HG02642 (cell line): ENCODE measurements at regions not wholly inside any gene's neighbourhood (a gene's known extent, or its start where the extent isn't known, plus 50 kb on each side); places are given as distances from the start of the nearest gene placed in this dataset.
"Not testable (repeated sequence)": the region's sequence is repeated elsewhere in the genome, so short reads cannot be mapped to it uniquely, and the experiment has no call there.

Source experiments
- ATAC-seq: cut with Tn5 transposase; IDR thresholded peaks from one replicate; pipeline ENCODE4 v1.9.1; 2021; ENCODE audit warnings: mild to moderate bottlenecking; ENCODE audit not compliant: unreplicated experiment, poor library complexity

DNA sequence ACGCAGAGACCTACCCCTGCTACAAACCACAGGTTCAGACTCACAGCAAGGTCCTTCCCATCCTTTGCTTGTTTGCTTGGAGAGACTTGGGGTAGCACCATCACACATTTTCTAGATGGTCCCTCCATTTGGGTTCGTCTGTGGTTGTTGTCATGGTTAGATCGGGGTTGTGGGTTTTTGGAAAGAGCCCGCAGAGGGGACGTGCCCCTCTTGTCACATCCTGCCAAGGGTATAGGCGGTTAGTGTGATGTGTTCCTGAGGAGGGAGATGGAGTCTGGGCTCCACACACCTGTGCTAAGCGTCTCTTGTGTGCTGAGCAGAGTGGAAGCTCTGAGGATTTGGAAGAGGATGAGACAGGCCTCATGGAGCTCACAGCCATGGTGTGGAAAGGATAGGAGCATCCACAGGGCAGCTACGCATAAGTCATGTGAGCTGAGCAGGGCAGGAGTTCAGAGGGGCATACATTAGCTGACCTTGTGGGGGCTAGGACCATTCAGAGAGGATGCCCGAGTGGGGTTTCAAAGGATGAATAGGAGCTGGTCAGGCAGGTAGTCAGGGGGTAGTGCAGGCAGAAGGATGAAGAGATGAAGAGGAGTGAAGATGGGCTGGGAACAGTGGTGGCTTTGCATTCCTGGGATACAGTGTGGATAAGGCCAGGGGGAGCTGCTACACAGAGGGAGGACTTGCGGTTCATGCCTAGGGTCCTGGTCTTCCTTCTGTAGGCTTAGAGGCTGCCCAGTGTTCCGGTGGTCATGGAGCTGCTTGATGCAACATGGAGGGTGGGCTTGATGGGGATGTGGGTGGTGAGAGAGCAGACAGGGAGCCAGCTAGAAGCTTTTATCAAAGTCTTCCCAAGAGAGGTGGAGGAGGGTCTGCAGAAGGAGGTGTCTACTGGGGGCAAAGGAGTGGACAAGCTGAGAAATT is 62.9 kb downstream of the ACKR3 start:
- ATAC-seq: no peak

DNA sequence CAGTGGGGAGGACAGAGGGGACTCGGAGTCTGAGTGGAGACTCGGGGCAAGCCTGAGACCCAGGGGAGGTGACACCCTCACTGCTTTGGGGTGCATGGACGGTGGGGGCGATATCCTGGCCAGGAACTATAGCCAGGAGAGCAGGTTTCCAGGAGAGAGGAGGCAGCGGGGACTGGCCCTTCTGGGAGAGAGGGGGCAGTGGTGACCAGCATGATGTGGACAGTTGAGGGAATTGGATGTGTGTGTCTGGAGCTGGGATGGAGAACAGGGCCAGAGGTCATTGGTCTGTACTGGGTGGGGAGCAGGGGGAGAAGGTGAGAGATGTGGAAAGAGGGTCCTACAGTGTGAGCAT is 63.6 kb downstream of the ACKR3 start:
- ATAC-seq: no peak

DNA sequence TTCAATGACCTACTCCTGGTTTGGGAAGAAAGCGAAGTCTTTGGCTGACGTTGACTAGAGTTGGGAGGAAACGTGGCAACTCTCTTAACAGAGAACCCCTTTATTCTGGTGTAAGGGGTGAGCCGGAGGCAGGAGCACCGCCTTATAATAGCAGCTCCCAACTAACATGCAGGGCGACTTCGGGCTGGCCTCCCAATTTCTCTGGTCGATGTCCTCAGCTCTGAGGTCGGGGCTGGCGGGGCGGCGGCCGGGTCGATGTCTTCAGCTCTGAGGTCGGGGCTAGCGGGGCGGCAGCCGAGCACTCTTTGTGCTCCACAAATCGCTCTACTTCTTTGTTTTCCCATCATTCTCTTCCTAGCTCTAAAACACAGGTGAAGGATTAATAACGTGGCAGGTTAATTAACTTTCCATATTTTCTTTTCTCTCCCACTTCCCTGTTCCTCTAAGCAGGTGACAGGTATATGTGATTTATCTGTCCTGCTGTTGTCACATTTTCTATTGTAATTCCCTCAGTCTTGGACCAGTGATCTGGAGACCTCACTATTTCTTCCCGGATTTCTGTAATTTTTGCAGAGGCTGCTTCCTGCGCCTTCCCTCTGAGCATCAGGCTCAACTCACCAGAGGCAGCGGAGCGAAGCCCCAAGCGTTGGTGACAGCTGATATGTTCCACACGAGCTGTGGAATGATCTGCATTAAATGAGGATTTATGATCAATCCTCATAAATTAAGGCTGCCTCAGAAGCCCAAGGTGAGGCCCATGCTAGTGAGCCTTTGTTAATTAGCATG is 64.3 kb downstream of the ACKR3 start:
- ATAC-seq: no peak

DNA sequence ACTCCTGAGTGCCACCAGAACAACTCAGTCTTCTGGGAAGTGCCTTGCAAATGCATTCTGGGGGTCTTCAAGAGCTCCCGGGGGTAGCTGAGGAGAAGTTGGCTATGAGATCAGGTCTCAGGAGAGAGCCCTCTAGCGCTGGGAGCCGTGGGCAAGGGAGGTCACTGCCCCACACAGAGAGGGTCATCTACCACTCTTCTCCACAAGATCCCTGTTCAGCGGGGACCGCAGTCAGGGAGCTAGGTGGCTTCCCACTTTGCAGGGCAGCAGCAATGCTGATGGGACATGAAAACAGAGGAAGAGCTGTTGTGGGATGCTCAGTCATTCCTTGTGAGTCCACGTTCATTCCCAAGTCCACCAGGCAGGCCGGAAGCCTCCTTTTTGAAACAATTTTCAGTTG is 66.6 kb downstream of the ACKR3 start:
- ATAC-seq: no peak

DNA sequence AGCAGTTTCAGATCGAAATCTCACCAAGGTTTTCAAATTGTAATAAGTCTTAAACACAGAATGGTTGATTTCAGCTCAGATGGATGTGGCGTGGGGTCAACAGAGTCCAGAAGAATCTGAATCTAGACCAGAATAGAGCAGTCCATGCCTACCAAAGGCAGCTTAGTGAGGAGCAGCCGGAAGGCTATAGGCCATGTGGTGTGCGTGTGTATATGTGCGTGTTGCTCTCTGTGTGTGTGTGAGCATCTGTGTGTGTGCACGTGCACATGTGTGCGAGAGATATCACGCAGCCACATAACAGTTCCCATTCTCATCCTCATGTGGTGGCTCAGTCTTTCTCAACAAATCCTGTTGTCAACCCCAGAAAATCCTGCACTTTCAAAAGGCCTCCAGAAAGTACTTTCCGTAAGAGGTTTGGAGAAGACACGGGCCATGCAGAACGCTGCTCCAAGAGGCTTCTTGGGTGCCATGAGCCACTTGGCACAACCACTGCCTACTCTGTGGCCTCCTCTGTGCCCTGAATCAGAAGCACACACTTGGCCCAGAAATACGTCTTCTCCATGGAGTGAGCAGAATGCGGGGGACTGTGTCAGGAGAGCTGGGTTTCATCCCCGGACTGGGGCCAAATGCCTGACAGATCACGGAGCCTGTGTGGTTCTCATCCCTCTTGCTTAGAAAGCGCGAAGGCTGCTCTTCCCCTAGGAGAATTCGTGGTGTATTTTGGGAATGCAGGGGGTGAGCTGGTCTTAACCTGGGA is 67.3 kb downstream of the ACKR3 start:
- ATAC-seq: no peak

DNA sequence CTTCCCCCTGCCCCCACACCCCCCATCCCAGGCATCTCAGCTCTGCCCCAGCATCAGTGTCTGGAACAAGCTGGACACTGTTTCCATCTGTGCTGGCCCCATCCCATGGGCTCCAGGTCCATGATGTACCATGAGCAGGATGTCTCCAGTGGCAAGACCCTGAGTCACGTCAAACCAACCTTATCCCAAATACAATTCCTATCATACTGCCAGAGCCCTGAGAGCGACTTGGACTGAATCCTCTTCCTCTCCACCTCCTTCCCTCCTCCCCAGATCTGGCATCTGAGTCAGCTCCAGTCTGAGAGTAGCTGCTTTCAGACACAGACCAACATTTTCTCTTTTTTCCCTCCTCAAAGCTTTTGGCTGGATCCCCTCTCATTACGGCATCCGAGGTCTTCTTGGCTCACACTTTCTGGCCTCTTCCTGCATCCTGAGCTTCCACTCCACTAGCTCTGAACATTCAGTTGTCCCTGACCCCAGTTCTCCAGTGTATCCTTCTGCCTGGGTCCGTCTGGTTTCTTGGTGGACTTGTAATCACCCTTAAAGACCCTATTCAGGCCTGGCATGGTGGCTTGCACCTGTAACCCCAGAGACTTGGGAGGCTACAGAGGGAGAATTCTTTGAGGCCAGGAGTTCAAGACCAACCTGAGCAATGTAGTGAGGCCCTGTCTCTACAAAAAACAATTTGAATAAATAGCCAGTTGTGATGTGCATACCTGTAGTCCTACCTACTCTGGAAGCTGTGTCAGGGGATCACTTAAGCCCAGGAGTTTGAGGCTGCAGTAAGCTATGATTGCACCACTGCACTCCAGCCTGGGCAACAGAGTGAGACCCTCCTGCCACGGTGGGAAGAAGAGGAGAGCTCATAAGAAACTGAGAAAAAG is 68.3 kb downstream of the ACKR3 start:
- ATAC-seq: no peak

DNA sequence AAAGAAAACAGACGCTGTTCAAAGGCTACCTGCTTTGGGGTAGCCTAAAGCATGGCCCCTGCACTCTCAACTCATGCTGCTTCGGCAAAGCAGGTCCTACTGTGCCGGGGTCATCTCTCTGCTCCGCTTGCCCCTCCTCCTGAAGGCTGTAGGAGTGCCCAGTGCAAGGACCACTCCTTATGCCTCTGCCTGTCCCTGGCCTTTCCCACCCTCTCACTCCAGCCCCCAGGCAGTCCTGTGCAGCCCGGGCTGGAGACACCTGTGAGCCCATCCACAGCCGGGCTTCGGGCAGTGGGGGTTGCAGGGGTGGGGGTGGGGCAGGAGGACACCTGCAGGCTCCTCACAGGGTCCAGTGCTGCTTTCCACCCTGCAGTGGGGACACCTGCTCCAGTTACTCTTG is 69.1 kb downstream of the ACKR3 start:
- no peak for ATAC-seq

DNA sequence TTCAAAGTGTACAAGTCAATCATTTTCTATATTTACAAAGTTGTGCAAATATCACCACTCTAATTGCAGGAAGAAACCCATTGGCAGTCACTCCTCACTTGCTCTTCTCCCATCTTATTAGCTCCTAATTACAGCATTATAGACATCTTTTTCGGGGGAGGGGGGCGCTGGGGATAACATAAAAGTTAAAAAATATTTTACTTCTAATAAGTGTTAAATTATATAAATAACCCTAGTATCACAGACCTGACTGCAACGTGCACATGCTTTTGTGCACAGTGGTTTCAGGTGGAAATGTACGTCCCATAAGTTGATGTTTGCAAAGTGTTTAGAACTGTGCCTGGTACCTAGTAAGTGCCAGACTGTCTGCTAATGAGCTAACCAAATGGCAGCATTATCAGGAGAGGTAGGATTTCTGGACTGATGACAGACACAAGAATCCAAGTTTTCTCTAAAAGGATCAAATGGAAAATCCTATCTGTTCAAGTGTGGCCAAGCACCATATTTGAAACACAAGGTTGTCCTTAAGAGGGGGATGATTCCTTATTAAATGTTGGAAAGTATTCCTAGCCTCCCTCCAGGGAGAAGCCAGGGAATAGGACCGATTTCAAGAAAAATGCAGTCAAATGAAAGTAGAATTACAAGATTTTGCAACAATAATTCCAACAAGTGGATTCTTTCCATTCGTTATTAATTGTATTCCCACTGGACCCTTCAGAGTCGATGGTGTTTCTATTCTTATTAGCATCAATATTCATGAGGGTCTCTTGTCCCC is 70.0 kb downstream of the ACKR3 start:
- no peak for ATAC-seq

DNA sequence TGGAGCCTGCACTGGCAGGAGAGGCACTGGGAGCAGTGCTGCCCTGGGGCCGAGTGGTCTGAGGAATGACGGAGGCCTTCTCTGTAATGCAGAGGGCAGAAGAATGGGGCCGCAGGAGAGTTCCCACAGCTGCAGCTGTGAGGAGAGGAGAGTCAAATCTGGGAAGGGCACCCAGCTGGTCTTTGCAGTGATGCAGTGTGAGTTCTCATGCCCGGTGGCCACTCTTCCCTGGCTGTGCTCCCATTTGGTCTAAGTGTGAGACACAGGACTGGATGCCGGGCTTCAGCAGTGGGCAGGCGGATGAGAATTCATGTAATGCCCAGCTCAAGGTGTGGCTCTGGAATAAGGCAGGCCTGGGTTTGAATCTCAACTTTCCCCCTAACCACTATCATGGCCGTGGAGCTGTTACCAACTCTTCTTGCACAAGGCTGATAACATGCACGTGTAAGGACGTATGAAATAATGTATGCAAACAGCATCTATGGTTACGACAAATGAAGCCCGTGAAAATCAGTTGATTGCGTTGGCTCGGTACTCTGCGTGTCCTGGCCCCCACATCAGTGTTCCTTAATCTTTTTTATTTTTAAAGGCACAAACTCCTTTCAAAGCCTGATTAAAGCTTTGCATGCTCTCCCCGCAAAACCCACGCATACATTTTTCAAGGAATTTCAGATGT is 71.6 kb downstream of the ACKR3 start:
- ATAC-seq: no peak

DNA sequence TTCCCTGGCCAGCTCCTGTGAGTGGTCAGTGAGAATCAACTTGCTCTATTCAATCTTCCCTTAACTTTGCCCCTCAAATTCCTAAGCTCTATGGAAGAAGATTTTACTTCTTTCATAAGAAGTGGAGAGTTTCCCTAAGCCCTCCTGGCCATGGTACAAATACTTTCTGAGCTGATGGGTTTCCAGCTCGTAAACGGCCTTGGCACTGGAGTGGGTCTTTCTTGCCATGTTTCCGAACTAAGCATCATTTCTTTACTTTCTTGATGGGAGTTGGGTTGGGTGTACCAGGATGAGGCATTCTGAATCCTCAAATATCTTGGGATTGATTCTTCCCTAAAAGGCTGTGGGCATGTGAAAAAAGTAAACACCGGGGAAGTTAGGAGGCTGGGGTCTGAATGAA is 72.5 kb downstream of the ACKR3 start:
- ATAC-seq: no peak

DNA sequence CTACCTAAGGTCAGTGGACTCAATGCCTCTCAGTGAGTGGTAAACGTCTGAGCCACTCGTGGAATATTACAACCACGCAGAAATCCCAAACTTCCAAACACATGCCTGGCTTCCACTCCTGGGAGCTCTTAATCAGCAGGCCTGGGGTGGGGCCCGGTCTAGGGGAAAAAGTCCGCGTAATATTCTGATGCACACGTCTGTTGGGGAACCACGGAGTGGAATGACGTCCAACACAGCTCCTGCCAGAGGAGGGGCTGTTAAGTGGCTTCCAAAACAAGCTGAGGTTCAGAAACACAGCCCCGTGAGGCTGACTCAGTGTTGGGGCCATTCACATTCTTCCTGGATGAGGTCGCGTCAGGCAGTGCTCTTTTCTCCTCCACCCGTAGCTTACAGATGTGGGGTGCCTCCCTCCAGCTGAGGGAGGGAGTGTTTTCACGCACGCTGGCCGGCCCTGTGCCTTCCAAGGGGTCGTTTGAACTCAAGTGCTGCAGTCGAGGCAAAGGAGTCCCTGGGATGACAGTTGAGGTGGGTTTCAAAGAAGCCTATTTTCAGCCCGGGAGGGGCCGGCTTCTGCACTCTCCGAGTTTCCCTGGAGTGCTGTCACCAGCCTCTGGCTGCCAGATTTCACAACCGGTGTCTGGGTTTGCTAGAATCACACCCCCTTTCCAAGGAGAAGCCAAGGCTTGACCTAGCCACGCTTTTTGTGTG is 73.1 kb downstream of the ACKR3 start:
- no peak for ATAC-seq

DNA sequence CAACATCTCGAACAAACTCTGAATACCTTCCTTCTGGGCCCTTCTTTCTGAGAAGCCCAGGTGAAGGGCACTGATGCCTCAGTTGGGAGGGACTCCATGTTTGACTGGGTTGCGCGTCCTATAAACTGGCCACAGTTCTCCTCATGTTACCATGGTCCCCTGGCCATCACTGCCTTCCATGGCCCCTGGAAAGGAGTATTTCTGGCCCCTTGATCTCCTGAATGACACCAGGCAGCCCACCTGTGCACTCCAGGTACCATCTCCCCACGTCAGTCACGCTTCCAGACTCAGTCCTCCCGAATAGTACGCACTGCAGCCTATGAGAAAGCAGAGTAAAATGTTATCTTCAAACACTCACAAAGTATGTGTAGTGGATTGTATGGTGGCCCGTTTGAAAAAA is 73.9 kb downstream of the ACKR3 start:
- ATAC-seq: no peak

DNA sequence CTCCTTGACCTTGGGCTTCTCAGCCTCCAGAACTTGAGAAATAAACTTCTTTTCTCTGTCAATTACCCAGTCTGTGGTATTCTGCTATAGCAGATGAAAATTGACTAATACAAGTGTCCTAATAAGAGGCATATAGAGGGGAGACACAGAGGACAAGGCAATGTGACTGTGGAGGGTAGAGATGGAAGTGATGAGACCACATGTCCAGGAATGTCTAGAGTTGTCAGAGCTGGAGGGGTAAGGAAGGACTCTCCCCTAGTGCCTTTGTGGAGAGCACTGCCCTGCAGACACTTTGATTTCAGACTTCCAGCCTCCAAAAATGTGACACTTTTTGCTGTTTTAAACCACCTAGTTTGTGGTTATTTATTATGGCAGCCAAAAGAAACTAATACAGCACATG is 74.4 kb downstream of the ACKR3 start:
- no peak for ATAC-seq

DNA sequence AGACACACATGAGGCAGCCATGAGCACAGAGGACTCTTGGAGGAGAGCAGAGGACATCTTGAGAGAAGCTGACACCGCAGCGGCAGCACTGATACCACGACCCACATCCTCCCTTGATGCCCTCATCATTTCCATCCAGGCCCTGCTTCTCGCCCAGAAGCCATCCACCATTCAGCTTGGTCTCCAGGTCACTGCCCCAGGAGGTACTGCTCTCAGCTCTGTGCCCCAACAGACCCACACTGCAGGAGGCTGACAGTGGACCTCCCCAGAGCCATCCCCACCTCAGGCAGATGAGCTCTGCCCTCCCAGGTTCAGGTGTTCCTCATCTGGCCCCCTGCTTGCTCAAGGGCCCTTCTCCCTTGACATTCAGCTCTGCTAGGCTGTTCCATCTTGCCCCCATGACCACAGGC is 74.9 kb downstream of the ACKR3 start:
- ATAC-seq: no peak

DNA sequence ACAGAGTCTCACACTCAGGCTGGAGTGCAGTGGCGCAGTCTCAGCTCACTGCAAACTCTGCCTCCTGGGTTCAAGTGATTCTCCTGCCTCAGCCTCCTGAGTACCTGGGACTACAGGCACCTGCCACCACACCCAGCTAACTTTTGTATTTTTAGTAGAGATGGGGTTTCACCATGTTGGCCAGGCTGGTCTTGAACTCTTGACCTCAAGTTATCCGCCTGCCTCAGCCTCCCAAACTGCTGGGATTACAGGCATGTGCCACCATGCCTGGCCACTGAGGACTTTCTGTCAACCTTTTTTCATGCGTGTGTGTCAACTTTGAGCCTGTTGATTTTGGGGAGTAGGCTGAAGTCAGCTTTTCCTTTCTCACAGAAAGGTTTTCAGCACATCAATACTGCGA is 75.5 kb downstream of the ACKR3 start:
- ATAC-seq: not testable (repeated sequence)

DNA sequence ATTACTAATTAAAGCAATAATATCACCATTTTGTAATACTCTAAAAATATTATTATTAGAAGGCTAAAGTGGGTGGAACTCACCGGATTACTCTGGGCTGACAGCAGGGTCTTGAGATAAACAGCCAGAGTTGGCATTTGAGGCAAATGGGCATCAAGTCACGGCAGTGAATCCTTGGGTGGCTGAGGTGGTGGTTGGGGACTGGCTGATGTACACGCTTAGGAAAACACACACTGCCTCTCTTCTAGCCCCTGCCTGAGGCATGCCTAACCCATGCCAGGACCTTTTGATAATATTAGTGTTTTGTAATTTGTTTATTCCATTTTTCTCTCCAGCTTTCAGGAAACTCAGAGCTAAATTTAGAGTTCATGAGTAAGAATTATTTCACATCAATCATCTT is 76.8 kb downstream of the ACKR3 start:
- ATAC-seq: no peak

DNA sequence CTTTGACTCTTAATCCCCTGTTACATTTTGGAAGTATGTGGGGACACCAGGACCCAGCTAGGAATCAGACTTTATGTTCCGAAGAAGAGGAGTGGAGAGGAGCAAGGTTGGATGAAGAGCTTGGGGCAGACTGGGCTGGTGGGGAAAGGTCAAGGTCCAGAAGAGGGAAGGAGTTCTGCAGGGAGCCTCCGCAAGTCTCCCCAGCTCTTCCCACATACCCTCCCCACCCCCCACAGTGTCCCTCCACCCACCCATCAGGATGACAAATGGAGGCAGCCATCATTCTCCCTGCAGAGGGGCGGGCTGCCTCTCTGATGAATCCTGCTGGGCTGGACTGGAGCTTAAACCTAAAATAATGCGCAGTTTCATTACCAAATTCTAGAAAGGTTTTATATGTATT is 77.2 kb downstream of the ACKR3 start:
- no peak for ATAC-seq

DNA sequence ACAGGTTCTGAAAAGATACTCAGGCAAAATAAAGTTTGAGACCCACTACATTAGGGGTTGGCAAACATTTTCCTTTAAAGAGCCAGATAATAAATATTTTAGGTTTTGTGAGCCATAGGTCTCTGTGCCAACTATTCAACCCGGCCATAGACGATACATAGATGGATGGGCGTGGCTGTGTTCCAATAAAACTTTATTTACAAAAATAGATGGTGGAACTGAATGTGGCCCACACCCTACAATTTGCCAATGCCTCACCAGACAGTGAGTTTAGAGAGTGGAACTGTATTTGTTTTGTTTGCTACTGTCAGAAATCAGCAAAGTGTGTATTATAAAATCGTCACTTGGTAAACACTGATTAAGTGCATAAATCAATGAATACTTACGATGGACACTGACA is 78.0 kb downstream of the ACKR3 start:
- no peak for ATAC-seq
